ENCODE measurements at regions not wholly inside any gene's neighbourhood (a gene's known extent, or its start where the extent isn't known, plus 50 kb on each side); places are given as distances from the start of the nearest gene placed in this dataset.

GRCh38 chr6:67666177-67666964 lies 968.7 kb upstream of the ADGRB3 start:
- DNase-seq (ENCODE audit: low spot score), result no peak

DNA sequence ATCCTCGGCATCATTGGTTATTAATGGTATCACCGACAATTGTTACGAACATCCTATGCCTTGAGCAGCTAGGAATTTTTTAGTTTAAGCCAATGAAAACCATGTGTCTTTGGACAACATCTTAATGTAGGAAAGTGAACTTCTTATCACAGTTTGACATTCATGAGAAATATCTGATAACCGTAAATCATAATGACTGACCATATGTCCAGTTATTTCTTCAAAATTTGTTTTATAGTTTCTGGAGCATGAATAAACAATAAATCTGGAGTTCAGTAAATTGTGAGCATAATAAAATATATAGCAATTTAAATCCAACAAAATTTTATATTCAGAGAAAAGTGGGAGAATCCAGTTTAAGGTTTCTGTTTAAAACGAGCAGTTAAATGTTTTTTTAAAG lies 970.1 kb upstream of the ADGRB3 start:
- DNase-seq (ENCODE audit: low spot score), result no peak

DNA sequence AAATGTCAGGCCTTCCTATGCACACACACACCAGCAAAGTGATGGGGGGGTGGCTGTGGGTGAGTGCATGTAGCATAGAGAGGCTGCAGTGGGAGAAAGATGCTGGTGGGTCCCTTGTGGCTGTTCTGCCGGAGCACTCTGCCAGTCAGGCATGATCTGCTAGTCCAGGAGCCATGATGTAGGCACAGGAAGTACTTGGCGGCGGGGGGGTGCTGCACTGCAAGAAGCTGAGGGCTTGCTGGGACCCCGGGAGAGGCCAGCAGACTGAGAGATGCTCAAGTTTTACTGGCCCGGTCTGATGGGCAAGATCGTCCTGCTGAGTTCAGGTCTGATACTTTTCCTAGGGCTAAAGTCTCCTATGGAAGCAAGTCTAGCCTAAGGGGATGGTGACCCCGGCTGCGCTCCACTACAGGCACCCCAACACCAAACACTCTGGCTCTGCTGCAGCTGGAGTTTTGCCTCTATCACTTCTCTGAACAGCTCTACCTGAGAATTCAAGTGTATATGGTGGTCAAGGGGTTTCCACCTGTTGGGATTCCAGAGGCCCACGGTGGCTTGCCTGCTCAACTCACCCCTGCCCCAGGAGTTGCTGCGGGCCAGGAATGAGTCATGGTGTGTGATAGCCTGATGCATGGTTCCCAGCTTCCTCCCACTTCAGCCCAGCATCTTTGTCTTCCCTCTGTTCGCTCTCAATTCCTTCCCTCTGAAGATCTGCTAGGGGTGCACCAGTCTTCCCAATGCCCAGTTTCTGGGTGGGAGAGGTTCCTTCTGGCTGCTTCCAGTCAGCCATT lies 971.8 kb upstream of the ADGRB3 start:
- no peak for DNase-seq (ENCODE audit: low spot score)

DNA sequence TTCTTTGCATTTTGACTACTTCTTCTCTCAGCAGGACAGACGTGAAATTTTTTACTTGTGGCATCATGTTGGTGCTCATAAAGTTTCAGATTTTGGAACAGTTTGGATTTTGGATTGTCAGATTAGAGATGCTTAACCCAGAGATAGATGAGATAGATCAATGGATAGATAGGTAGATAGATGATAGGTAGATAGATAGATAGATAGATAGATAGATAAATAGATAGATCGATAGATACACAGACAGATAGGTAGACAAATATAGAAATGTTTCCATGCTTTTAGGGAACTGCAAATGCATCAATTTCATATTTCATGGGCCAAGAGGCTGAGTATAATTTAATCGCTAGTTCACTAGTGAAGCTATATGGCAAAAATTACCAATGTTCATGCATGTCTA lies 981.5 kb upstream of the ADGRB3 start:
- DNase-seq (ENCODE audit: low spot score), result no peak

DNA sequence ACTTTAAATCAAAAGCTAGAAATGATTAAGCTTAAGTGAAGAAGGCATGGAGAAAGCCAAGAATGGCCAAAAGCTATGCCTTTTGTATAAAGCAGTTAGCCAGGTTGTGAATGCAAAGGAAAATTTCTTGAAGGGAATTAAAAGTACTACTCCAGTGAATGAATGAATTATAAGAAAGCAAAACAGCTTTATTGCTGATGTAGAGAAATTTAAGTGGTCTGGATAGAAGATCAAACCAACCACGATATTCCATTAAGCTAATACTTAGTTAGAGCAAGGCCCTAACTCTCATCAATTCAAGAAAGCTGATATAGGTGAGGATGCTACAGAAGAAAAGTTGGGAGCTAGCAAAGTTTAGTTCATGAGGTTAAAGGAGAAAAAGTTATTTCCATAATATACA lies 988.5 kb upstream of the ADGRB3 start:
- no peak for DNase-seq (ENCODE audit: low spot score)

DNA sequence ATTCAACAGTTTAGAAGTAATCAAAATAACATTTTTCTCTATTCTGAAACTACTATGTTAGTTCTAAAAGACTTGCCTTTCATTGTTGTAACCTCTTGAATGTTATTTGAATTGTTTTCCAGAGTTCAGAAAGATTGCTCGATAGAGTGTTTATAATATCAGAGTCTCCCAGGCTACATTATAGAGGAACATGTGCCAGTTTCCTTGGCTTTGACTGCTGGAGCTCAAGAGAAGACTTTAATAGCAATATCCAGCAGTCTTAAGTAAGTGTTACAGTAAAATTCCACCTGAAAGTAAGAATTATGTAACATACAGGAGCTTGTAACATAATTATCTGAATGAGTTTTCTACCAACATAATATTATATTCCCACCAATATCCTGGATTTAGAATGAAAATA lies 991.8 kb upstream of the ADGRB3 start:
- no peak for DNase-seq (ENCODE audit: low spot score)

DNA sequence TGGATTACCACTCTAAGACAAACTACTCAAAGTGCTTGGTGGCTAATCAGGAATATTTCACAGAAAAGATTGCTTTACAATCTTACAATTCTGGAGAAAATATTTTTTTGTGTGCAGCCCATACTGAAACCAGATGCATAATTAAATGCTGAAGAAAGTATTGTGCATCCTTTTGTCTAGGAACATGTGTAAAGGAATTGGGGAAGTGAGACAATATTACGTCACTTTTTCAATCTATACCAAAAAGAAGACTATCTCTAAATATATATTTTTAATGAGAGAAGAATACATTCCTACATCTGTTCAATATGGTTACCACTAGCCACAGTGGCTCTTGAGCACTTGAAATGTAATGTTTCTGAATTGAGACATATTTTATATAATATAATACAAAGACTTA lies 992.5 kb upstream of the ADGRB3 start:
- DNase-seq (ENCODE audit: low spot score), result no peak

DNA sequence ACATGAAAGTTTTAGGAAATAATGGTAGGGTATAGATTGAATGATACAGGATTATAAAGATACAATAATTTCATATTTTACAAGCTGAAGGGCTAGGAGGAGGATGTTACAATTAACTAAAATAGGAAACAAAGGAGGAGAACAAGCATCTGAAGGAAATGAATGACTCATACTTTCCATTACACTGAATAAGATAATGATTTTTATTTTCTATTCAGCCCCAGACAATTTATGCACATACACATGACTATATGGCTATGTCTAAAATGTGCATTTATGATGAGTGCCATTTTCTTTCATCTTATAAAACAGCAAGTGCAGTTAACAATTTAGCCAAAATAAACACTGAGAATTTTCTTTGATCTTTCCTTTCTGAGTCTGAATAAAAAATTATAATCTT lies 994.6 kb upstream of the ADGRB3 start:
- no peak for DNase-seq (ENCODE audit: low spot score)

- DNase-seq (ENCODE audit: low spot score), result no peak
These were observed 995.9 kb upstream of the ADGRB3 start for GRCh38 chr6:67639161-67639560.

GRCh38 chr6:67634199-67634598 lies 1000.9 kb upstream of the ADGRB3 start:
- no peak for DNase-seq (ENCODE audit: low spot score)

GRCh38 chr6:67633058-67633457 lies 1002.0 kb upstream of the ADGRB3 start:
- DNase-seq (ENCODE audit: low spot score), result no peak

DNA sequence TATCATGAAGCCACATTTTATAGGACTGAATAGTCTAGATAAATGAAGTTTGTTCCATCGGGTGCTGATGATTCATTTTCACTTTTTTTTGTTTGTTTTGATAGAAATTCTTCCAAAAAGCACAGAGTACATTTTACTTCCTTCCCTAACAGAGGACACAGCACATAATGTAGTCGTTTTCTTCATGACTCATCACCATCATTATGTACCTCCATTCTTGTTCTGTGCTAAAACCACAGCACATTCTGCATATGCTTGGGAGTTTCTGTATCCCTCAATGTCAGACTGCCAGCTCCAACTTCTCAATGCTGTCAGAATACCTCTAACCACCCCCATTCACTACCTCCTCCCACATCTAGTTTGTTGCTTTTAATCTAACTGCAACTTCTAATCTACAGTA lies 1004.9 kb upstream of the ADGRB3 start:
- no peak for DNase-seq (ENCODE audit: low spot score)

DNA sequence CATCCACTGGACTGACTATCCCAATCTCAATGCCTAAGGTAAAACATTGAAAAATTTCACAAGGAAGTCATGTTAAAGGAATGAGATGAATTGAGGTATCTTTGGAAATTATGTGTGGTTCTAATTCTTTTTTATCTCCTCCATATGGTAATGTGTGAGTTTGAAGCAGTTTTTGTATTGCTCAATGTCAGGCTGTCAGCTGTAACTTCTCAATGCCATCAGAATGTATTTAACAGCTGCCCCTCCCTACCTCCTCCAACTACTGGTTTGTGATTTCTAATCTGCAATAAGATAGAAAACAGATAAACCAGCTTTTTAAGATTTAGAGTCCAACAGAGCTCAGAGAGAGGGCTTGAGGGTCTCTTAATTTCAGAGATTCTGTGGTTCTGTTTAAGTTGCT lies 1005.8 kb upstream of the ADGRB3 start:
- DNase-seq (ENCODE audit: low spot score), result no peak

GRCh38 chr6:67615796-67616195 lies 1019.3 kb upstream of the ADGRB3 start:
- DNase-seq (ENCODE audit: low spot score), result no peak

DNA sequence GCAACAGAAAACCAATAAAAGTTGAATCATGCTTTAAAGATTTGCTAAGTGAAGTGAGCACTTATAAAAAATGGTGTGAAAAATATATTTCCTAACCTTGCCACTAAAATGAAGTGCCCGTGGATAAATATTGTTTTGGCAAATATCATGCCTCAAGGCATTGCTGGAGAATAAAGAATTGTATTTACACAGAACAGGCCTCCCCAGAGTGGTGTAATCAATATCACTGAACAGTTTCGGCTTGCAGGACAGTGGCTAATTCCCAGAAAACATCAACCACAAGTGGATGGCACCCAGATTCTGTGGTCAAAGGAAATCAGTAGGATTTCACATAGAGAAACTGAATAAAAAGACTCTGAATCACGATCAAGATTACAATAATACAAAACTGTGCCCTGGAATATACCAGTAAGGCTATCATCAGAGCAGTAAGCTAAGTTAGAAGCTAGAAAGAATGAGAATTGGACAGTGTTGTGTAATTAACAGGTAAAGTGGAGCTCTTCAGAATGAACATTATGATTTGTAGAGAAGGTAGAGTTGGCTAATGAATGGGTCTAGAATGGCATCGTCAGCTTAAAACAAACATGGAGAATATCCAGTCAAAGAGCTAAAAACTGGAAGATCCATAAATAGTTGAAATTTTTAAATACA lies 1026.9 kb upstream of the ADGRB3 start:
- DNase-seq (ENCODE audit: low spot score), result no peak

- no peak for DNase-seq (ENCODE audit: low spot score)
These were observed 1027.9 kb upstream of the ADGRB3 start for GRCh38 chr6:67606906-67607828.

- no peak for DNase-seq (ENCODE audit: low spot score)
These were observed 1040.7 kb upstream of the ADGRB3 start for GRCh38 chr6:67594366-67594765.

- no peak for DNase-seq (ENCODE audit: low spot score)
These were observed 1041.8 kb upstream of the ADGRB3 start for GRCh38 chr6:67593247-67593646.

DNA sequence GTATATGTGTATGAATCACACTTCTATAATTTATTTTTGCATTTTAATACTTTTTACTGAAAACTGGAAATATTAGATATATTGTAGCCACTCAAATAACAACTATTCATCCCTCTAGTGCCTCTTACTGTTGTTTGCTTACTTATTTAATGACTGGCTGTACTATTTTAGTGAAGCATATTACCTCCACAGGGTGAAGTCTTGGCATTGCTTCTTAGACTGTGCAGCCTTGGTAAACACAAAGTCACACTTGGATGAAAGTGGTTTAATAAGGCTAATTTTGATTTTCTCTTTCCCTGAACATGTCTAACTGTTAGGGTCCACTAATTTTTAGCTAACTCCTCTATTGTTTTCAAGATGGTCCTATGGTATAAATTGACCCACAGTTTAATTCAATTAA lies 1043.2 kb upstream of the ADGRB3 start:
- DNase-seq (ENCODE audit: low spot score), result no peak

- no peak for DNase-seq (ENCODE audit: low spot score)
These were observed 1067.2 kb upstream of the ADGRB3 start for GRCh38 chr6:67567842-67568241.

DNA sequence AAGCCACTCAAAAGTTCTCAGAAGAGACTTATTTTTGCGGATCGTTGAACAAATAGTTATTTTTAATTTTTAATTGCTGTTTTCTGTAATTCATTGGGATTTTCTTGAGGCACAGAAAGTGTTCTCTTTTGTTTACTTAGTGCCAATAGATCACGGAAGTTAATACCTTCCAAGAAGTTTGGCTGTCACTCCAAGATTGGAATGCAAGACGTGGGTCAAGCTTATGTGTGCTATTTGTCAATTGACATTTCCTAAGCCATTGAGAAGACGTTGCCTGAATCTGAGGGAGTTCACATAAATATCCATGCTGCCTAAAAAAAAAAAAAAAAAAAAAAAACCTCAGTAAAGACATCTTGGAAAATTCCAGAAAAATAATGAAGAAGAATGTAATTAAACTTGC lies 1071.4 kb upstream of the ADGRB3 start:
- DNase-seq (ENCODE audit: low spot score), result no peak

- DNase-seq (ENCODE audit: low spot score), result no peak
These were observed 1075.0 kb upstream of the ADGRB3 start for GRCh38 chr6:67560068-67560467.

Measured in ecto neural progenitor cell (in vitro differentiated cells).